Panc1 (cell line): ENCODE measurements at regions not wholly inside any gene's neighbourhood (a gene's known extent, or its start where the extent isn't known, plus 50 kb on each side); places are given as distances from the start of the nearest gene placed in this dataset.

Experiments used
- ATAC-seq: fragments of 200-7000 bp; cut with Tn5 transposase; 2 replicates; pipeline ENCODE4 v1.9.1; 2020; ENCODE audit warnings: mild to moderate bottlenecking, moderate library complexity
- BruUV-seq: library from RNA; stranded (reverse); fragments of 400-500 nt; replicated peaks from 2 replicates; lab custom pipeline; 2021; lab: Mats Ljungman, UMichigan
- CTCF ChIA-PET: fragments of 300-600 bp; sonication (Branson Sonifier 250); formaldehyde crosslinking; loops from one replicate; lab custom pipeline; 2022; ENCODE audit warnings: antibody characterized with exemption; lab: Charles Lee
- POLR2A ChIA-PET: fragments of 300-600 bp; sonication (Branson Sonifier 250); formaldehyde crosslinking; loops from one replicate; lab custom pipeline; 2022; ENCODE audit warnings: antibody characterized with exemption; lab: Charles Lee
- DNase-seq: peaks from one replicate; pipeline ENCODE4 v3.0.0-alpha.2; 2010; ENCODE audit warnings: low read depth, low spot score
- H3K27ac ChIP-seq: 2 replicates; pipeline ENCODE4 v1.5.1; 2011; ENCODE audit warnings: mild to moderate bottlenecking, low read length, inconsistent platforms
- H3K27me3 ChIP-seq: fragments of 200-500 bp; sonication (Bioruptor generic); 2 replicates; pipeline ENCODE4 v1.6.0; 2014; ENCODE audit warnings: low read length, inconsistent platforms; ENCODE audit not compliant: control insufficient read depth, insufficient read depth
- H3K36me3 ChIP-seq: fragments of 200-500 bp; sonication (Bioruptor generic); 2 replicates; pipeline ENCODE4 v1.5.1; 2014; ENCODE audit warnings: inconsistent platforms, mild to moderate bottlenecking, low read length, moderate library complexity; ENCODE audit not compliant: control insufficient read depth, insufficient read depth
- H3K4me1 ChIP-seq: 2 replicates; pipeline ENCODE4 v1.5.1; 2011; ENCODE audit warnings: inconsistent platforms, mild to moderate bottlenecking, low read length, moderate library complexity; ENCODE audit not compliant: control insufficient read depth, insufficient read depth
- H3K4me3 ChIP-seq, 2 experiments: 2 replicates each; pipeline ENCODE4 v1.5.1; 2011 to 2012; ENCODE audit warnings: low read depth in 2 of 2, low read length in 2 of 2, mild to moderate bottlenecking in 2 of 2, inconsistent platforms in 1 of 2, moderate library complexity in 1 of 2
- H3K9me3 ChIP-seq: fragments of 200-500 bp; sonication (Bioruptor generic); 2 replicates; pipeline ENCODE4 v1.5.1; 2014; ENCODE audit warnings: low read depth, mild to moderate bottlenecking, inconsistent platforms, low read length, moderate library complexity; ENCODE audit not compliant: control insufficient read depth, insufficient read depth
- POLR2AphosphoS5 ChIP-seq: IDR thresholded peaks from 2 replicates; pipeline ENCODE4 v1.6.1; 2012; ENCODE audit warnings: mild to moderate bottlenecking, low read depth, low read length, moderate library complexity
- REST ChIP-seq, 2 experiments: IDR thresholded peaks; 2 replicates each; pipeline ENCODE4 v1.6.1; 2011 to 2012; ENCODE audit warnings: low read depth in 2 of 2, control low read depth in 1 of 2, low read length in 1 of 2, mild to moderate bottlenecking in 1 of 2, moderate library complexity in 1 of 2; ENCODE audit not compliant: insufficient read depth in 1 of 2
- SIN3A ChIP-seq: IDR thresholded peaks from 2 replicates; pipeline ENCODE4 v1.6.1; 2012; ENCODE audit warnings: low read depth, mild to moderate bottlenecking, low read length, moderate library complexity, borderline replicate concordance; ENCODE audit not compliant: insufficient read depth
- TCF7L2 ChIP-seq: IDR thresholded peaks from 2 replicates; pipeline ENCODE4 v1.6.1; 2011; ENCODE audit warnings: mild to moderate bottlenecking, low read depth, low read length, inconsistent platforms
- in situ Hi-C: cut with HindIII; loops from 2 replicates; pipeline ENCODE4 v1.10.0; 2016; ENCODE audit warnings: low sequenced_read_pairs, low pct_unique_long_range_greater_than_20kb
- intact Hi-C: fragments of 100-400 bp; cut with micrococcal nuclease; formaldehyde crosslinking; loops from one replicate; pipeline ENCODE4 v1.10.0; 2022; ENCODE audit not compliant: unreplicated experiment
- TF ChIP-seq, protein P1 (sequence below): fragments of 450-650 bp; IDR thresholded peaks from 2 replicates; pipeline ENCODE4 v1.5.1; 2017; ENCODE audit warnings: mild to moderate bottlenecking

DNA sequence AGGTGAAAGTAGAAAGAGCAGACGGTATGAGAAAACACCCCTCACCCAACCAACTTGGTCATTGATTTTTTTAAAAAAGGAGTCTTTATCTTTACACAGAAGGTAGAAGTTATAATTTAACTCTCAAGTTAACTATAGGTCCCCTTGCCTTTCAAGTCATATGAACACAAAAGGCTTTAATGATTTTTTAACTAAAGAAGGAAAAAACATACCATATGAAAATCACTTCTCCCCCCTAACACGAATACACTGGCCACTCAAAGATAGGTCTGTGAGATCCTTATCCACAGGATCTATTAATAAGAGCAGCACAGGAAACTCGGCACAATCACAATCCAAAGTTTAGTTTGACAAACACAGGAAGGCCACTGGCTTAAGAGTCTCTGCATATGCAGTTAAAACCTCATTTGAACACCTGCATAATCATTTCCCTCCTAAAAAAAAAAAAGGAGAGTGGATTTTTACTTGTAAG is 138.0 kb downstream of the ENC1 start:
- ChIA-PET POLR2A (no interaction called here), CTCF (no interaction called here)
- DNase-seq (no peak), ATAC-seq (no peak)
- Histone ChIP-seq H3K9me3 (no peaks in the 10 kb centered on the region), H3K4me1 (peaks cover 20% of the 10 kb centered on the region), H3K27ac (no peak overlapping the region), H3K36me3 (no peaks in the 10 kb centered on the region), H3K4me3 (no peak overlapping the region), H3K27me3 (no peaks in the 10 kb centered on the region)
- in situ Hi-C loops (no loop called here), intact Hi-C loops (no loop called here)
- TF ChIP-seq POLR2AphosphoS5, result no peak
- TF ChIP-seq SIN3A, result no peak
- no peak for TF ChIP-seq TCF7L2
- TF ChIP-seq, protein P1, sequence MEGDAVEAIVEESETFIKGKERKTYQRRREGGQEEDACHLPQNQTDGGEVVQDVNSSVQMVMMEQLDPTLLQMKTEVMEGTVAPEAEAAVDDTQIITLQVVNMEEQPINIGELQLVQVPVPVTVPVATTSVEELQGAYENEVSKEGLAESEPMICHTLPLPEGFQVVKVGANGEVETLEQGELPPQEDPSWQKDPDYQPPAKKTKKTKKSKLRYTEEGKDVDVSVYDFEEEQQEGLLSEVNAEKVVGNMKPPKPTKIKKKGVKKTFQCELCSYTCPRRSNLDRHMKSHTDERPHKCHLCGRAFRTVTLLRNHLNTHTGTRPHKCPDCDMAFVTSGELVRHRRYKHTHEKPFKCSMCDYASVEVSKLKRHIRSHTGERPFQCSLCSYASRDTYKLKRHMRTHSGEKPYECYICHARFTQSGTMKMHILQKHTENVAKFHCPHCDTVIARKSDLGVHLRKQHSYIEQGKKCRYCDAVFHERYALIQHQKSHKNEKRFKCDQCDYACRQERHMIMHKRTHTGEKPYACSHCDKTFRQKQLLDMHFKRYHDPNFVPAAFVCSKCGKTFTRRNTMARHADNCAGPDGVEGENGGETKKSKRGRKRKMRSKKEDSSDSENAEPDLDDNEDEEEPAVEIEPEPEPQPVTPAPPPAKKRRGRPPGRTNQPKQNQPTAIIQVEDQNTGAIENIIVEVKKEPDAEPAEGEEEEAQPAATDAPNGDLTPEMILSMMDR, result no peak
- TF ChIP-seq REST (IDR thresholded peaks at IDR 0.05; ENCODE audit: insufficient read depth in 1 of 2, low read depth in 2 of 2, low read length in 1 of 2), result no peak
- no TSS peak for BruUV-seq

- peaks cover 20% of the 10 kb centered on the region for H3K4me1 ChIP-seq
- no TSS peak for BruUV-seq
- no peak overlapping the region for H3K27ac ChIP-seq
- no peak for TF ChIP-seq REST (IDR thresholded peaks at IDR 0.05; ENCODE audit: insufficient read depth in 1 of 2, low read depth in 2 of 2, low read length in 1 of 2)
- no peak for TF ChIP-seq TCF7L2
- TF ChIP-seq POLR2AphosphoS5, result no peak
- TF ChIP-seq, protein P1, result no peak
- TF ChIP-seq SIN3A, result no peak
- H3K27me3 ChIP-seq, result no peaks in the 10 kb centered on the region
- H3K36me3 ChIP-seq, result no peaks in the 10 kb centered on the region
- ATAC-seq (no peak), DNase-seq (no peak)
- H3K9me3 ChIP-seq, result no peaks in the 10 kb centered on the region
- POLR2A ChIA-PET, result no interaction called here
- intact Hi-C loops, result no loop called here
- in situ Hi-C loops, result no loop called here
- CTCF ChIA-PET, result no interaction called here
- H3K4me3 ChIP-seq, result no peak overlapping the region
Observed at GRCh38 chr5:74501674-74502478, 138.7 kb downstream of the ENC1 start.
